AG04450 (cell line): ENCODE measurements at regions not wholly inside any gene's neighbourhood (a gene's known extent, or its start where the extent isn't known, plus 50 kb on each side); places are given as distances from the start of the nearest gene placed in this dataset.

Source experiments
- CTCF ChIA-PET: fragments of 300-600, 350-600 bp; formaldehyde crosslinking; extraction: SDS; loops from one replicate; lab custom pipeline; 2022; ENCODE audit warnings: antibody characterized with exemption, inconsistent platforms; lab: Charles Lee
- POLR2A ChIA-PET: fragments of 350-600 bp; formaldehyde crosslinking; extraction: SDS; loops from one replicate; lab custom pipeline; 2021; ENCODE audit warnings: antibody characterized with exemption, inconsistent platforms; lab: Yijun Ruan, JAX
- DNase-seq: peaks from one replicate; pipeline ENCODE4 v3.0.0-alpha.2; 2011; ENCODE audit warnings: low read depth, low spot score
- H3K27ac ChIP-seq: one replicate; pipeline ENCODE4 v1.5.1; 2012; ENCODE audit warnings: low read depth, low read length, control low read depth
- H3K27me3 ChIP-seq: one replicate; pipeline ENCODE4 v1.6.0; 2012; ENCODE audit warnings: low read length; ENCODE audit not compliant: control insufficient read depth, insufficient read depth
- H3K4me3 ChIP-seq: 2 replicates; pipeline ENCODE4 v1.5.1; 2011; ENCODE audit warnings: mild to moderate bottlenecking, low read depth, low read length, control low read depth
- H3K9me3 ChIP-seq: 2 replicates; pipeline ENCODE4 v1.5.1; 2012; ENCODE audit warnings: low read length; ENCODE audit not compliant: control insufficient read depth, insufficient read depth
- TF ChIP-seq, protein P1 (sequence below): IDR thresholded peaks from 2 replicates; pipeline ENCODE4 v1.5.1; 2011; ENCODE audit warnings: low read depth, low read length, control low read depth, inconsistent platforms

DNA sequence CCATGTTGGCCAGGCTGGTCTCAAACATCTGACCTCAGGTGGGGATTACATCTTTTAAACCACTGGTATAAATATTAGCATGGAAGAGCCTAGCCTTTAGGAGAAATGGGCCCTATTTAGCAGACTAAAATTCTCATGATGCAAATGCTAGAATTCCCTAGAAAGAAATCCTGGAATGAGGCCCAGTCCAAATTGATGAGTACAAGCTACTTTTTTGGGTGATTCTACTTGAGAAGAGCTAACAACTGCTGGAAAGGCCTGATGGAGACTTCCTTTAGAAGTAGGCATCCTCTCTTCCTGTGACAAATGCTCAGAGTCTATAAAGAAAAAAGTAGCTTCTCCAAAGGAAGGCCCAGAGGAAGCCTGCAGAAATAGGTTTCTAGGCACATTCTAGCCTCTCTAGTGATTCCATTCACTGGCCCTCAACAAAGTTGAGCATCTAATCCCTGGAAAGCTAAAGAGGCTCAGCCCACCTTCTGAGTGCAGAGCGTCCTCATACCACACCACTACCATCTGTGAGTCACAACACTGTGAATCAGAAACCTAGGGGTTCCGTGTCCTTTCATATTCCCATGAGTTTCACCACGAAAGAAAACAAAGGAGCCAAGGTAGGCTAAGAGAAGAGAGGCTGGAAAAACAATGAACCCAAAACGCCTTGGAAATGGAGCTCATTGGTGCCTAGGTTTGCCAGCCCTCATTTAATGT is 183.1 kb downstream of the C1D start:
- Histone ChIP-seq H3K9me3 (peaks cover 3% of the 10 kb centered on the region; the same call in 1 of the 2 replicates), H3K27ac (no peak overlapping the region), H3K4me3 (no peak overlapping the region), H3K27me3 (no peaks in the 10 kb centered on the region)
- TF ChIP-seq, protein P1, sequence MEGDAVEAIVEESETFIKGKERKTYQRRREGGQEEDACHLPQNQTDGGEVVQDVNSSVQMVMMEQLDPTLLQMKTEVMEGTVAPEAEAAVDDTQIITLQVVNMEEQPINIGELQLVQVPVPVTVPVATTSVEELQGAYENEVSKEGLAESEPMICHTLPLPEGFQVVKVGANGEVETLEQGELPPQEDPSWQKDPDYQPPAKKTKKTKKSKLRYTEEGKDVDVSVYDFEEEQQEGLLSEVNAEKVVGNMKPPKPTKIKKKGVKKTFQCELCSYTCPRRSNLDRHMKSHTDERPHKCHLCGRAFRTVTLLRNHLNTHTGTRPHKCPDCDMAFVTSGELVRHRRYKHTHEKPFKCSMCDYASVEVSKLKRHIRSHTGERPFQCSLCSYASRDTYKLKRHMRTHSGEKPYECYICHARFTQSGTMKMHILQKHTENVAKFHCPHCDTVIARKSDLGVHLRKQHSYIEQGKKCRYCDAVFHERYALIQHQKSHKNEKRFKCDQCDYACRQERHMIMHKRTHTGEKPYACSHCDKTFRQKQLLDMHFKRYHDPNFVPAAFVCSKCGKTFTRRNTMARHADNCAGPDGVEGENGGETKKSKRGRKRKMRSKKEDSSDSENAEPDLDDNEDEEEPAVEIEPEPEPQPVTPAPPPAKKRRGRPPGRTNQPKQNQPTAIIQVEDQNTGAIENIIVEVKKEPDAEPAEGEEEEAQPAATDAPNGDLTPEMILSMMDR, result no peak
- POLR2A ChIA-PET, result no interaction called here
- no peak for DNase-seq
- CTCF ChIA-PET, result interaction anchor here (0.7 kb wide), 1 partner anchor 9 kb away, joined by 4 read pairs; no protein-coding TSS in a partner anchor

GRCh38 chr2:67880291-67880761 is 182.5 kb downstream of the C1D start:
- TF ChIP-seq, protein P1, result no peak
- ChIA-PET CTCF (no interaction called here), POLR2A (no interaction called here)
- Histone ChIP-seq H3K27ac (no peak overlapping the region), H3K27me3 (no peaks in the 10 kb centered on the region), H3K9me3 (peaks cover 3% of the 10 kb centered on the region; the same call in 1 of the 2 replicates), H3K4me3 (no peak overlapping the region)
- no peak for DNase-seq

DNA sequence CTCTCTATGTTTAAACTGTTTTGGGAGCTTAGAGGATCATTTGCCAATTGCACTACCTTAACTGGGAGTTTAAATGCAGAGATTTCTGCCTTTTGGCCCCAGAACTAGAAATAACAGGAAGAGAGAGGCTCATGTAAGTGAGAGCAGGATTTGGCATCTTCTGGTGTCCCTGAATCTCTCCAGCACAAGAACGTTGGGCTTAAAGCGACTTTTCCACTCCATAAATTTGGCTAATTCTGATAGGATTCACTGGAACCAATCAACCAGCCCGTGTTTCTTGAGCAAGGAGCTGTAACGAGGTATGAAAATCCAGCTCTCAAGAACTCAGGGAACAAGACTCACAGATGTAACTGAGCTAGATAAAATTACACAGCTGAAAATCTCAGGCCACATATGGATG is 181.0 kb downstream of the C1D start:
- POLR2A ChIA-PET, result no interaction called here
- H3K27me3 ChIP-seq, result no peaks in the 10 kb centered on the region
- no peak for DNase-seq
- H3K4me3 ChIP-seq, result no peak overlapping the region
- H3K27ac ChIP-seq, result no peak overlapping the region
- H3K9me3 ChIP-seq, result peaks cover 3% of the 10 kb centered on the region; the same call in 1 of the 2 replicates
- CTCF ChIA-PET, result no interaction called here
- TF ChIP-seq, protein P1, result no peak

DNA sequence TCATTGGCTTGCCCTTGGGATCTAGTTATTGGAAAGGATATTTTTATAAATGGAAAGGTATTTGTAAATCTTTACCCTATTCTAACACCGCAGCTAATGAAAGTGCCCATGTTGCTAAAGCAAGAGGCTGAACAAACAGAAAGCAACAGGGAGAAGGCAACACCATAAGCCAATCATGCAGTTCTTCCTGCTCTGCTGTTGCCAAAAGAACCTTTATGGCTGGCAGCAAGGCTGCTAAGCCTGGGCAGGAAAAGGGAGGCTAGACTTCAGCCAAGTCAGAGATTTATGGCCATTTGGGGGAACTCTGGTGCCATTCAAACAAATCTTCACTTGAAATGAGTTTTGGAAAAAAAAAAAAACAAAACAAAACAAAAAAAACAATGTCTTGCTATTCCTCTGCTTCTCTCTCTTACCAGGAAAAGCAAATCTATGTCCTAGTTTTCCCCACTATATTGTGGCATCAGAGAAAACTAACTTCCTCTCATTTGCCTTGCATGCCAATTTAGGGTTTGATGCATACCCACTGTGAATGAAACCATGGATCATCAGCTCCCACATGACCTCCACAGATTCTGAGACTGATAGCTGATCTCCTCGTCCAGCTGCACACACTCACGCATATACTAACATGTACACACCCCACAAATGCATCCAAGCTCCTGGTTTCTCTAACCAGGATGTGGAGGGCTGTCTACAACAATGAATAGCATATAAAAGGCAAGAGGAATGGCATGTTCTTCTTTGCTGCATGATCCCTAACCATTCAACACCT is 179.3 kb downstream of the C1D start:
- TF ChIP-seq, protein P1, result no peak
- H3K27ac ChIP-seq, result no peak overlapping the region

More for the DNA sequence above, 179.3 kb downstream of the C1D start:
- Histone ChIP-seq H3K4me3 (no peak overlapping the region), H3K9me3 (peaks cover 3% of the 10 kb centered on the region; the same call in 1 of the 2 replicates), H3K27me3 (no peaks in the 10 kb centered on the region)
- POLR2A ChIA-PET, result no interaction called here
- CTCF ChIA-PET, result no interaction called here
- no peak for DNase-seq
